IPS-15b (cell line): ENCODE measurements at regions not wholly inside any gene's neighbourhood (a gene's known extent, or its start where the extent isn't known, plus 50 kb on each side); places are given as distances from the start of the nearest gene placed in this dataset.

ENCODE experiments used
- H3K27me3 ChIP-seq: one replicate; pipeline ENCODE4 v1.6.1; 2013; ENCODE audit warnings: low read length; ENCODE audit not compliant: control insufficient read depth, insufficient read depth
- H3K36me3 ChIP-seq: one replicate; pipeline ENCODE4 v1.6.1; 2013; ENCODE audit warnings: low read length; ENCODE audit not compliant: control insufficient read depth, insufficient read depth
- H3K4me1 ChIP-seq: one replicate; pipeline ENCODE4 v1.6.1; 2013; ENCODE audit warnings: mild to moderate bottlenecking, low read length; ENCODE audit not compliant: control insufficient read depth, insufficient read depth
- H3K4me3 ChIP-seq: one replicate; pipeline ENCODE4 v1.5.1; 2013; ENCODE audit warnings: low read depth, low read length
- H3K9ac ChIP-seq: one replicate; pipeline ENCODE4 v1.6.1; 2013; ENCODE audit warnings: low read depth, mild to moderate bottlenecking, low read length
- H3K9me3 ChIP-seq: one replicate; pipeline ENCODE4 v1.6.1; 2013; ENCODE audit warnings: mild to moderate bottlenecking, low read length; ENCODE audit not compliant: control insufficient read depth, insufficient read depth

- no peak overlapping the region for H3K4me3 ChIP-seq
- H3K9me3 ChIP-seq, result no peaks in the 10 kb centered on the region
- no peak overlapping the region for H3K9ac ChIP-seq
- H3K36me3 ChIP-seq, result no peaks in the 10 kb centered on the region
- H3K27me3 ChIP-seq, result no peaks in the 10 kb centered on the region
- no peaks in the 10 kb centered on the region for H3K4me1 ChIP-seq
These were observed 150.5 kb upstream of the SOX9 start for GRCh38 chr17:71970312-71970711.

GRCh38 chr17:71974051-71974450, 146.8 kb upstream of the SOX9 start:
- H3K9me3 ChIP-seq, result no peaks in the 10 kb centered on the region
- no peaks in the 10 kb centered on the region for H3K36me3 ChIP-seq
- H3K27me3 ChIP-seq, result no peaks in the 10 kb centered on the region
- no peaks in the 10 kb centered on the region for H3K4me1 ChIP-seq
- no peak overlapping the region for H3K9ac ChIP-seq
- H3K4me3 ChIP-seq, result no peak overlapping the region

- Histone ChIP-seq H3K9me3 (no peaks in the 10 kb centered on the region), H3K27me3 (no peaks in the 10 kb centered on the region), H3K9ac (no peak overlapping the region), H3K36me3 (no peaks in the 10 kb centered on the region), H3K4me3 (no peak overlapping the region), H3K4me1 (no peaks in the 10 kb centered on the region)
These were observed 145.5 kb upstream of the SOX9 start for GRCh38 chr17:71975331-71975801.

- H3K4me3 ChIP-seq, result no peak overlapping the region
These were observed 144.7 kb upstream of the SOX9 start for GRCh38 chr17:71976011-71976649.

GRCh38 chr17:71978435-71978834, 142.4 kb upstream of the SOX9 start:
- no peak overlapping the region for H3K4me3 ChIP-seq
- no peaks in the 10 kb centered on the region for H3K9me3 ChIP-seq
- H3K9ac ChIP-seq, result no peak overlapping the region
- H3K36me3 ChIP-seq, result no peaks in the 10 kb centered on the region
- no peaks in the 10 kb centered on the region for H3K4me1 ChIP-seq
- H3K27me3 ChIP-seq, result no peaks in the 10 kb centered on the region

More at GRCh38 chr17:71976011-71976649, 144.7 kb upstream of the SOX9 start:
- Histone ChIP-seq H3K9me3 (no peaks in the 10 kb centered on the region), H3K9ac (no peak overlapping the region), H3K4me1 (no peaks in the 10 kb centered on the region), H3K27me3 (no peaks in the 10 kb centered on the region), H3K36me3 (no peaks in the 10 kb centered on the region)

- no peaks in the 10 kb centered on the region for H3K27me3 ChIP-seq
- H3K36me3 ChIP-seq, result no peaks in the 10 kb centered on the region
- H3K4me1 ChIP-seq, result no peaks in the 10 kb centered on the region
These were observed 140.6 kb upstream of the SOX9 start for GRCh38 chr17:71980171-71980570.

GRCh38 chr17:71983828-71984227, 137.0 kb upstream of the SOX9 start:
- H3K27me3 ChIP-seq, result no peaks in the 10 kb centered on the region
- no peak overlapping the region for H3K9ac ChIP-seq
- no peaks in the 10 kb centered on the region for H3K9me3 ChIP-seq
- H3K4me1 ChIP-seq, result no peaks in the 10 kb centered on the region
- H3K36me3 ChIP-seq, result no peaks in the 10 kb centered on the region
- H3K4me3 ChIP-seq, result no peak overlapping the region

More at GRCh38 chr17:71980171-71980570, 140.6 kb upstream of the SOX9 start:
- H3K9ac ChIP-seq, result no peak overlapping the region
- H3K9me3 ChIP-seq, result no peaks in the 10 kb centered on the region
- no peak overlapping the region for H3K4me3 ChIP-seq

- H3K9me3 ChIP-seq, result no peaks in the 10 kb centered on the region
- H3K36me3 ChIP-seq, result no peaks in the 10 kb centered on the region
- no peak overlapping the region for H3K9ac ChIP-seq
- no peak overlapping the region for H3K4me3 ChIP-seq
- peaks cover 2% of the 10 kb centered on the region for H3K27me3 ChIP-seq
- H3K4me1 ChIP-seq, result no peaks in the 10 kb centered on the region
These were observed 135.4 kb upstream of the SOX9 start for GRCh38 chr17:71985111-71986039.

GRCh38 chr17:71986886-71987285, 133.9 kb upstream of the SOX9 start:
- Histone ChIP-seq H3K27me3 (peaks cover 2% of the 10 kb centered on the region), H3K4me1 (no peaks in the 10 kb centered on the region), H3K36me3 (no peaks in the 10 kb centered on the region), H3K4me3 (no peak overlapping the region), H3K9ac (no peak overlapping the region), H3K9me3 (no peaks in the 10 kb centered on the region)

GRCh38 chr17:71987634-71988033, 133.2 kb upstream of the SOX9 start:
- Histone ChIP-seq H3K36me3 (no peaks in the 10 kb centered on the region), H3K4me3 (no peak overlapping the region), H3K9ac (no peak overlapping the region), H3K27me3 (peaks cover 2% of the 10 kb centered on the region), H3K9me3 (no peaks in the 10 kb centered on the region), H3K4me1 (no peaks in the 10 kb centered on the region)

GRCh38 chr17:71989117-71989516, 131.7 kb upstream of the SOX9 start:
- Histone ChIP-seq H3K27me3 (peaks cover 2% of the 10 kb centered on the region), H3K36me3 (no peaks in the 10 kb centered on the region), H3K4me3 (no peak overlapping the region), H3K9ac (no peak overlapping the region), H3K4me1 (no peaks in the 10 kb centered on the region), H3K9me3 (no peaks in the 10 kb centered on the region)

GRCh38 chr17:71993363-71993762, 127.5 kb upstream of the SOX9 start:
- no peaks in the 10 kb centered on the region for H3K36me3 ChIP-seq
- H3K9ac ChIP-seq, result no peak overlapping the region
- no peaks in the 10 kb centered on the region for H3K9me3 ChIP-seq
- no peak overlapping the region for H3K4me3 ChIP-seq
- H3K4me1 ChIP-seq, result no peaks in the 10 kb centered on the region
- H3K27me3 ChIP-seq, result peaks cover 2% of the 10 kb centered on the region
